Skeletal muscle satellite cell (primary cell): ENCODE measurements at regions not wholly inside any gene's neighbourhood (a gene's known extent, or its start where the extent isn't known, plus 50 kb on each side); places are given as distances from the start of the nearest gene placed in this dataset.

Experiments used
- H3K27me3 ChIP-seq: 2 replicates; pipeline ENCODE4 v1.7.0; 2013; ENCODE audit warnings: low read length; ENCODE audit not compliant: control insufficient read depth, insufficient read depth
- H3K36me3 ChIP-seq: 2 replicates; pipeline ENCODE4 v1.7.0; 2013; ENCODE audit warnings: mild to moderate bottlenecking, control low read depth, low read length; ENCODE audit not compliant: insufficient read depth
- H3K4me1 ChIP-seq: 2 replicates; pipeline ENCODE4 v1.7.0; 2013; ENCODE audit warnings: low read length; ENCODE audit not compliant: control insufficient read depth, insufficient read depth
- H3K4me2 ChIP-seq: 2 replicates; pipeline ENCODE4 v1.7.0; 2013; ENCODE audit warnings: mild to moderate bottlenecking, low read length
- H3K4me3 ChIP-seq: 2 replicates; pipeline ENCODE4 v1.7.0; 2013; ENCODE audit warnings: low read length
- H3K9ac ChIP-seq: 2 replicates; pipeline ENCODE4 v1.7.0; 2013; ENCODE audit warnings: mild to moderate bottlenecking, low read depth, low read length, moderate library complexity
- H3K9me3 ChIP-seq: replicated peaks from 2 replicates; pipeline ENCODE4 v1.7.0; 2013; ENCODE audit warnings: mild to moderate bottlenecking, control low read depth, low read length

- Histone ChIP-seq H3K4me3 (no peak overlapping the region), H3K4me2 (no peak overlapping the region), H3K9ac (no peak overlapping the region), H3K4me1 (no peaks in the 10 kb centered on the region), H3K27me3 (no peaks in the 10 kb centered on the region), H3K36me3 (no peaks in the 10 kb centered on the region), H3K9me3 (no peaks in the 10 kb centered on the region)
Measured at GRCh38 chr9:73531658-73532057, 380.0 kb downstream of the ANXA1 start.

GRCh38 chr9:73532985-73533384 is 381.3 kb downstream of the ANXA1 start:
- Histone ChIP-seq H3K4me1 (no peaks in the 10 kb centered on the region), H3K36me3 (no peaks in the 10 kb centered on the region), H3K9me3 (no peaks in the 10 kb centered on the region), H3K4me2 (no peak overlapping the region), H3K9ac (no peak overlapping the region), H3K4me3 (no peak overlapping the region), H3K27me3 (no peaks in the 10 kb centered on the region)

DNA sequence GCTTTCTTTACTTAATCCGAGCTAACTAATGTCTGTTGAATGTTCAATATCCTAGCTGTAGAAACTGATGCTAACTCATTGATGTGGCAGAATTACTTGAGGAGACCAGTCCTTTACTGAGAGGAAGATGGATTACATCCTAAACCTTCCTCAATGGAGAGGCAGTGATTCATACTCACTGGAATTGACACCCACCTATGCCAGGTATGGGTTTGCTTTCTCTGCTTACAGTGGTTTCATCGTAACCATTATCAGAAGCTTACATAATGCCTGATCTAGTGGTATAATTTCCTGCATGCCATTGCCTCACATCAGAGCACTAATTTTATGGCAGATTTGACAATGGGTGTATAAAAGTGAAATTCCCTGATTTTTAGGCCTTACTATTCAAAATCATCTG is 384.7 kb downstream of the ANXA1 start:
- peaks cover 5% of the 10 kb centered on the region for H3K27me3 ChIP-seq
- H3K4me3 ChIP-seq = no peak overlapping the region
- no peaks in the 10 kb centered on the region for H3K9me3 ChIP-seq
- H3K4me2 ChIP-seq = no peak overlapping the region
- H3K36me3 ChIP-seq = no peaks in the 10 kb centered on the region
- no peak overlapping the region for H3K9ac ChIP-seq
- no peaks in the 10 kb centered on the region for H3K4me1 ChIP-seq

DNA sequence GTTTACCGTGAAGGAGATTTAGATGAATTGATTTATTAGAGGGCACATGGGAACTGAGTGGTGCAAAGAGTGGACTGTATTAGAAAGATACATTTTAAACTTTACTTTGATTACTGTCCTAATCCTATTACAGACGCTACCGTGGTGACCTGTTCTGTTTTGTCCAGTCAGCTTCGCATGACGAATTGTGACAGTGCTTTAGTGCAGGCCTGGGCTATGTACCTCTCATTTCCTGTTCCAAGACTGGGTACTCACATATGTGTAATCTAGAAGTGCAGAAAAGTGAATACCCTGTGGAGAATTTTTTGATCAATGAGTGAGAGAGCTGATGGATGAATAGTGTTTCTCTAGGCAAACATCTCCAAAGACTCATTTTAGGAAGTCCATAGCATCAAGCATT is 385.9 kb downstream of the ANXA1 start:
- Histone ChIP-seq H3K4me1 (no peaks in the 10 kb centered on the region), H3K4me2 (no peak overlapping the region), H3K9me3 (no peaks in the 10 kb centered on the region), H3K36me3 (no peaks in the 10 kb centered on the region), H3K4me3 (no peak overlapping the region), H3K9ac (no peak overlapping the region), H3K27me3 (peaks cover 5% of the 10 kb centered on the region)

DNA sequence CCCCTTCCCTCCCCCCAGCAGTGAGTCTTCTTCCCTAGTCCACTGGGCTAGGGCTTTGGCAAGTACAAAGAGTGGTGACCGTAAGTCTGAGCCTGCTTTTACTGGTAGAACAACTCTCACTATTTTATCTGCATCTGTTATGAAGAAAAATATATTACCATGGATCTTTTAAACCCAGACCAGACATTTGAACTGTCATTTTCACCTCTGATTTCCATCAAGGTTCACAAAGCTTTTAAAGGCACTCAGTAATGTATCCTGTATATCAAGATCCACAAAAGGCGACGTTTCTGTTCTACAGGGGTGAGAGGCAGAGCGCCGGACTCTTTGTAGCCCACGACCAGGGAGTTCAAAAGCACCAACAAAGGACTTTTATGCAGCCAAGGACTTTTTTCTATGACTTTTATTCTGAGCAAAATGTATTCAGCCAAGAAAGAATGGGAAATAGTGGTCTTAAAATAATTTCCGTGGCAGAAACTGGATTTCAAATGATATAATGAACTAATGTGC is 388.3 kb downstream of the ANXA1 start:
- no peak overlapping the region for H3K9ac ChIP-seq
- no peaks in the 10 kb centered on the region for H3K4me1 ChIP-seq
- H3K4me2 ChIP-seq = no peak overlapping the region
- H3K9me3 ChIP-seq = no peaks in the 10 kb centered on the region
- H3K27me3 ChIP-seq = peaks cover 5% of the 10 kb centered on the region
- H3K36me3 ChIP-seq = no peaks in the 10 kb centered on the region
- no peak overlapping the region for H3K4me3 ChIP-seq

DNA sequence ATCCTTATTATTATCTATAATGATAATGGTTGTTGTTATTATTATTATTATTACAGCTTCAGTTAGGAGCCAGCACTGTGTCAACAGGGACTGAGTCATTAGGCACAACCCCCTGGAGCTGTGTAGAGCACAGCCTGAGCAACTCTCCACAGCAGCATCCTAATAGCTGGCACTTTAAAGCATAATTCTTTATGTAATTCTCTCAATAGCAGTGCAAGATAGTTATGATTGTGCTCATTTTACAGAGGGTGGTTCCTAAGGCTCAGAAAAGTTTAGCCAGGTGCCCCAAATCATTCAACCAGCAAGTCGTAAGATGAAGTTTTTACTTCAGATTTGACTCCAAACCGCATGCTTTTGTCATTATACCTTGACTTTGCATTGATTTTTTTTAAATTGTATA is 390.3 kb downstream of the ANXA1 start:
- no peak overlapping the region for H3K4me3 ChIP-seq
- peaks cover 5% of the 10 kb centered on the region for H3K27me3 ChIP-seq
- no peaks in the 10 kb centered on the region for H3K36me3 ChIP-seq
- H3K4me2 ChIP-seq = no peak overlapping the region
- no peaks in the 10 kb centered on the region for H3K4me1 ChIP-seq
- H3K9me3 ChIP-seq = no peaks in the 10 kb centered on the region
- no peak overlapping the region for H3K9ac ChIP-seq

DNA sequence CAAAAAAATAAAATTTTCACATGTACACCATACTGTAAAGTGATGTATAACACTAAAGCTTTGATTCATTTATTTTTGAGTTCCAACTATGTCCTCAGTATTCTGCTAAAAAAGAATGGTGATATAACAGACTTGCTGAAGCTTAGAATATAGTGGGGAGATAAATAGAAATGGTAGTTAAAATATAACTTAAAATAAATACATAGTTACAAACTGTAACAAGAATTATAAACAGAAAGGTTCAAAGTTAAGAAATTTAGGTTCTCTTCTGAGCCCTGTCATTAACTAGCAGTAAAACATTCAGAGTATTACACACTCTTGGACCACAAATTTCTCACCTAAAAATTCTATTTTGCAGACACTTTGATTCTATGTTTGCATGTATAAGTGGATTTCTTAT is 392.1 kb downstream of the ANXA1 start:
- Histone ChIP-seq H3K36me3 (no peaks in the 10 kb centered on the region), H3K4me3 (no peak overlapping the region), H3K4me2 (no peak overlapping the region), H3K9me3 (no peaks in the 10 kb centered on the region), H3K27me3 (peaks cover 5% of the 10 kb centered on the region), H3K9ac (no peak overlapping the region), H3K4me1 (no peaks in the 10 kb centered on the region)

- H3K4me3 ChIP-seq = no peak overlapping the region
- no peak overlapping the region for H3K4me2 ChIP-seq
Measured at GRCh38 chr9:73548201-73548600, 396.5 kb downstream of the ANXA1 start.

GRCh38 chr9:73549991-73550390 is 398.3 kb downstream of the ANXA1 start:
- no peaks in the 10 kb centered on the region for H3K27me3 ChIP-seq
- no peaks in the 10 kb centered on the region for H3K36me3 ChIP-seq
- no peaks in the 10 kb centered on the region for H3K9me3 ChIP-seq
- H3K4me1 ChIP-seq = no peaks in the 10 kb centered on the region
- H3K4me3 ChIP-seq = no peak overlapping the region
- no peak overlapping the region for H3K9ac ChIP-seq
- H3K4me2 ChIP-seq = no peak overlapping the region

More at GRCh38 chr9:73548201-73548600, 396.5 kb downstream of the ANXA1 start:
- Histone ChIP-seq H3K27me3 (no peaks in the 10 kb centered on the region), H3K9ac (no peak overlapping the region), H3K36me3 (no peaks in the 10 kb centered on the region), H3K9me3 (no peaks in the 10 kb centered on the region), H3K4me1 (no peaks in the 10 kb centered on the region)

DNA sequence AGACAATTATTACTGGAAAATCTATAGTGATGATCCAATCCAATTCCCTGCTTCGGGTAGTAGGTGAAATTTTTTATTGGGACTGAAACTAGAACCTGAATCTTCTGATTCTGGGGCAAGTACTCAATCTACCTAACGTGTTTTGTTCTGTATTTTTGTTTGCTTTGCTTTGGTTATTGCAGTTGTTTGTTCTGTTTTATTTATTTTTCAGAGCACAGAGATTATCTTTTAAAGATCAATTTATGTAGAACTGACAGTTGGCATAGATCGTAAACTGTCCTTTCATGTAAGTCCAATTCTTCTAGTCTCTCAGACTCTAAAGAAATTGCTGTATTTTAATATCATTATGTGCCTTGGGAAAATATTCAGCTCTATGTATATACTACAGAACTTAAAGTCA is 401.6 kb downstream of the ANXA1 start:
- no peak overlapping the region for H3K4me3 ChIP-seq
- no peak overlapping the region for H3K4me2 ChIP-seq
- no peaks in the 10 kb centered on the region for H3K36me3 ChIP-seq
- no peaks in the 10 kb centered on the region for H3K4me1 ChIP-seq
- no peaks in the 10 kb centered on the region for H3K27me3 ChIP-seq
- H3K9me3 ChIP-seq = no peaks in the 10 kb centered on the region
- H3K9ac ChIP-seq = no peak overlapping the region

DNA sequence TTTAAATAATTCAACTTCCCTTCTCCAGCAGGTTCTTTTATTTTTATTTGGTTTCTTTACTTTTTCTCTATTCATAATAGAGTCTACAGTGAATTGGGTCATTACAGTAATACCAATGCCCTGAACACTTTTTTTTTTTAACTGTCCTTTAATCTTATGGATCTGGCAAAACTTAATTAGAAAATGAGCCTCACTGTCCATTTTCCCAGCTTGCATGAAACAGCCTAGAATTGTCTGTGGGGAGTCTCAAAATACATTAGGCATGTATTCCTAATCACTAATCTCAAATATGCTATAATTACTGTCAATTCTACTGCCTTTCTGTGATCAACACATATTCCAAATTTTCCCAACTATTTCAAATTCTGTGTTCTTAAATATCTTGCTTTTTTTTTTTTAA is 406.8 kb downstream of the ANXA1 start:
- no peaks in the 10 kb centered on the region for H3K9me3 ChIP-seq
- no peak overlapping the region for H3K9ac ChIP-seq
- no peak overlapping the region for H3K4me3 ChIP-seq
- H3K36me3 ChIP-seq = no peaks in the 10 kb centered on the region
- no peaks in the 10 kb centered on the region for H3K4me1 ChIP-seq
- H3K27me3 ChIP-seq = no peaks in the 10 kb centered on the region
- H3K4me2 ChIP-seq = no peak overlapping the region

- Histone ChIP-seq H3K36me3 (no peaks in the 10 kb centered on the region), H3K4me1 (no peaks in the 10 kb centered on the region), H3K4me3 (no peak overlapping the region), H3K9ac (no peak overlapping the region), H3K9me3 (no peaks in the 10 kb centered on the region), H3K27me3 (no peaks in the 10 kb centered on the region), H3K4me2 (no peak overlapping the region)
Measured at GRCh38 chr9:73565026-73565425, 413.4 kb downstream of the ANXA1 start.
